ENCODE measurements at regions not wholly inside any gene's neighbourhood (a gene's known extent, or its start where the extent isn't known, plus 50 kb on each side); places are given as distances from the start of the nearest gene placed in this dataset.

DNA sequence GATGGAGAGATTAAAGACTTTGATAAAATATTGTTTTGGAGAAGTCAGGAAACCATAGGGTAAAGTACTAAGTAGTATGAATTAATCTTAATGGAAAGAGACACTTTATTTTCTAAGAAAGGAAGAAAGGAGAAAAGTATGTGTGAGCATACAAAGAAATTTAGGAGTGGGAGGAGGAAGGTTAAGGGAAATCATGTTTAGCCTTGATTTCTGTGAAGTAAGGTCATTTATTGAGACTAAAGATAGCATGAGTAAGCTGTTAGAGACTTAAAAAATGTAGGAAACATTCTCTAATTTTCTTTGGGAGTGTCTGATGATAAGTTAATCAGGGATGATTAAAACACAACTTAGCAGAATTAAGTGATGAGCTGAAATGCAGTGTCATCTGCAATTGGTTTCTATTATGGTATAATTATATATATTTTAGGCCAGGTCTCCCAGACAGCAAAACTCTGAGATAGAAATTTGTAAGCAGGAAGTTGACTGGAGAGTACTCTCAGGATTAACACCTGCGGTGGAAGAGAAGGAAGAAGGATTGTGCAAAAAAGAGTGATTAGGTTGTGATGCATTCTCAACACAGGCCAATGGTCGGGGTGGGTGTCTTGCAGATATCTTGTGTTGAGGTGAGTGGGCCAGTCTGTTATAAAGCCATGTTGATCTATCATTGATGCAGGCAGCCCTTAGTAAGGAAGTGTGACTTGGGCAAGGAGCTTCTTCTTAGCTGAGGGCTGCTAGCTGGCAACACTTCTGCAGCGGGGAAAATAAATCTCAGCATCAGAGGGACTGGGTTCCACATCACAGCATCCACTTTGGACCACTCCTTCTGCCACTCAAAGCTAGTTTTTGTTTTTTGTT is 256.2 kb downstream of the AEBP2 start:
- TF ChIP-seq CTCF (IDR thresholded peaks at IDR 0.05) (no peak), POLR2A (IDR thresholded peaks at IDR 0.05) (no peak)
